Calu3 (cell line): ENCODE measurements at regions not wholly inside any gene's neighbourhood (a gene's known extent, or its start where the extent isn't known, plus 50 kb on each side); places are given as distances from the start of the nearest gene placed in this dataset.

Experiments used
- BruUV-seq: library from RNA; stranded (reverse); fragments of 400-500 nt; replicated peaks from 2 replicates; lab custom pipeline; 2021; lab: Mats Ljungman, UMichigan
- CTCF ChIA-PET: fragments of 300-600 bp; sonication (Branson Sonifier 250); formaldehyde crosslinking; loops from one replicate; lab custom pipeline; 2022; ENCODE audit warnings: antibody characterized with exemption; lab: Charles Lee
- DNase-seq: peaks from one replicate; pipeline ENCODE4 v3.0.0; 2022
- H3K27ac Mint-ChIP-seq: one replicate; pipeline ENCODE4 v1.8.0; 2022; ENCODE audit warnings: mixed read lengths; ENCODE audit not compliant: unreplicated experiment
- H3K27me3 Mint-ChIP-seq: one replicate; pipeline ENCODE4 v1.8.0; 2022; ENCODE audit warnings: mixed read lengths; ENCODE audit not compliant: unreplicated experiment
- H3K36me3 Mint-ChIP-seq: one replicate; pipeline ENCODE4 v1.8.0; 2022; ENCODE audit warnings: mild to moderate bottlenecking, moderate library complexity, mixed read lengths; ENCODE audit not compliant: insufficient read depth, unreplicated experiment
- H3K4me1 Mint-ChIP-seq: one replicate; pipeline ENCODE4 v1.8.0; 2022; ENCODE audit warnings: mild to moderate bottlenecking, low read depth, mixed read lengths; ENCODE audit not compliant: unreplicated experiment
- H3K4me3 Mint-ChIP-seq: one replicate; pipeline ENCODE4 v1.8.0; 2022; ENCODE audit warnings: mild to moderate bottlenecking, low read depth, moderate library complexity, mixed read lengths; ENCODE audit not compliant: unreplicated experiment
- H3K9me3 Mint-ChIP-seq: one replicate; pipeline ENCODE4 v1.8.0; 2022; ENCODE audit warnings: low read depth, mixed read lengths; ENCODE audit not compliant: unreplicated experiment
- intact Hi-C: fragments of 100-400 bp; cut with micrococcal nuclease; formaldehyde crosslinking; loops from one replicate; pipeline ENCODE4 v1.10.0; 2022; ENCODE audit not compliant: unreplicated experiment
- TF ChIP-seq, protein P1 (sequence below): fragments of 200-600 bp; IDR thresholded peaks from one replicate; pipeline ENCODE4 v1.8.0; 2022; ENCODE audit warnings: antibody characterized with exemption; ENCODE audit not compliant: unreplicated experiment

GRCh38 chr5:13536933-13537332 lies 407.6 kb downstream of the DNAH5 start:
- TF ChIP-seq, protein P1, sequence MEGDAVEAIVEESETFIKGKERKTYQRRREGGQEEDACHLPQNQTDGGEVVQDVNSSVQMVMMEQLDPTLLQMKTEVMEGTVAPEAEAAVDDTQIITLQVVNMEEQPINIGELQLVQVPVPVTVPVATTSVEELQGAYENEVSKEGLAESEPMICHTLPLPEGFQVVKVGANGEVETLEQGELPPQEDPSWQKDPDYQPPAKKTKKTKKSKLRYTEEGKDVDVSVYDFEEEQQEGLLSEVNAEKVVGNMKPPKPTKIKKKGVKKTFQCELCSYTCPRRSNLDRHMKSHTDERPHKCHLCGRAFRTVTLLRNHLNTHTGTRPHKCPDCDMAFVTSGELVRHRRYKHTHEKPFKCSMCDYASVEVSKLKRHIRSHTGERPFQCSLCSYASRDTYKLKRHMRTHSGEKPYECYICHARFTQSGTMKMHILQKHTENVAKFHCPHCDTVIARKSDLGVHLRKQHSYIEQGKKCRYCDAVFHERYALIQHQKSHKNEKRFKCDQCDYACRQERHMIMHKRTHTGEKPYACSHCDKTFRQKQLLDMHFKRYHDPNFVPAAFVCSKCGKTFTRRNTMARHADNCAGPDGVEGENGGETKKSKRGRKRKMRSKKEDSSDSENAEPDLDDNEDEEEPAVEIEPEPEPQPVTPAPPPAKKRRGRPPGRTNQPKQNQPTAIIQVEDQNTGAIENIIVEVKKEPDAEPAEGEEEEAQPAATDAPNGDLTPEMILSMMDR: no peak
- Mint-ChIP-seq H3K4me1 (no peaks in the 10 kb centered on the region), H3K4me3 (no peak overlapping the region), H3K9me3 (no peaks in the 10 kb centered on the region), H3K27me3 (no peaks in the 10 kb centered on the region), H3K27ac (no peak overlapping the region), H3K36me3 (no peaks in the 10 kb centered on the region)
- no peak for DNase-seq
- CTCF ChIA-PET: no interaction called here
- intact Hi-C loops: no loop called here
- no TSS peak for BruUV-seq

DNA sequence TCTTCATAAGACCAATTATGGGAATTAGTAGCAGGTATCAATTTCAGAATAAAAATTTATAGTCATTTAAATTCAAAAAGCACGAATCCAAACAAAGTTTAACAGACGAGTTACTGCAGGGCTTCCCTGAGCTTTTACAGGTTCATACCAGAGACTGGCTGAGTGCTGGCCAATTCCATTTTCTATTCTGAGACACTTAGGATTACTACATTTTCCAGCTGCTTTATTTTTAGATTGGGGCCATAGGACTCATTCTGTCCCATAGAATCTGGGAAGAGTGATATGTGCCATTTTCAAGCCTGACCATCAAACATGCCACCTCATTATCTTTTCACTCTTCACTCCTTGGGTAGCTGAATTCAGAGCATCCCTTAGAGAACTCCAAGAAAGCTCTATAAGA lies 410.7 kb downstream of the DNAH5 start:
- BruUV-seq: no TSS peak
- H3K27ac Mint-ChIP-seq: no peak overlapping the region
- H3K36me3 Mint-ChIP-seq: no peaks in the 10 kb centered on the region
- no peak for DNase-seq
- CTCF ChIA-PET: no interaction called here
- TF ChIP-seq, protein P1: no peak
- intact Hi-C loops: no loop called here
- H3K4me1 Mint-ChIP-seq: no peaks in the 10 kb centered on the region
- H3K27me3 Mint-ChIP-seq: peaks cover 15% of the 10 kb centered on the region
- H3K4me3 Mint-ChIP-seq: no peak overlapping the region
- H3K9me3 Mint-ChIP-seq: no peaks in the 10 kb centered on the region

DNA sequence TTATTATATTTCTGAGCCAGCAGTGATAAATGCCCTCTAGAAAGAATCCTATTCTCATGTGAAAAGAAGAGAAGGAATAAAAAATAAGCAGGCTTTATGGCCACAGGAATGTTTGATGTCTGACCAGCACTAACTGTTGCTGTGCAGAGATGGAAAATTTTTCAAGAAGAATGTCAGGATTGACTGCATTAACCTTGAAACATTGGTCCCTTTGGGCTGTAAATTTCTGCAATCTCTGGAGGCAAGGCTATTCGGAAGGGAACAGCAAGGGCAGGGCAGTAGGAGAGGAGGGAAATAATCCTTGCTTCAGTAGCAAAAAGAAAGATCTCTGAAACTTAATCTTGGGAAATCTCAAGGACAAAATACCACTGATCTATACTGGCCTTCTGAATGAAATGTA lies 415.2 kb downstream of the DNAH5 start:
- DNase-seq: no peak
- TF ChIP-seq, protein P1: no peak
- intact Hi-C loops: no loop called here
- CTCF ChIA-PET: no interaction called here
- Mint-ChIP-seq H3K4me1 (no peaks in the 10 kb centered on the region), H3K27ac (no peak overlapping the region), H3K36me3 (no peaks in the 10 kb centered on the region), H3K4me3 (no peak overlapping the region), H3K9me3 (no peaks in the 10 kb centered on the region), H3K27me3 (peaks cover 15% of the 10 kb centered on the region)
- BruUV-seq: no TSS peak

DNA sequence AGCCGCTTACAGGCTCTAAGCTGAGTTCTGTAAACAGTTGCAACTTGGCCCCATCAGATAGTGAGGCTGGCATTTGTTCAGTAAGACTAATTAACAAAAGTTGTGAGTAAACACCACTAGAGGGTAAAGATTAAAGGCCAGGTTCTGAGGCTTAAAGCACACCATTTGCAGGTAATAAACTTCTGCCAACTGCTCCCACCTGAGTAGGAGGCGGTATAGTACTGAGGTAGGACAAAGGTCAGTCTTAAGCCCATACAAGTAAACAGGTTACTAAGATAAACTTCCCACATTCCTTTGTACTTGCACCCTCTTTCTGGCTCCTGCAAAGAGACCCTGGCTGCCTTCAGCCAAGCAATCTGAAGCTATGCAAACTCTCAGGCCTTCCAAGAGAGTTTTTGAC lies 419.6 kb downstream of the DNAH5 start:
- TF ChIP-seq, protein P1: no peak
- intact Hi-C loops: no loop called here
- H3K36me3 Mint-ChIP-seq: no peaks in the 10 kb centered on the region
- H3K9me3 Mint-ChIP-seq: no peaks in the 10 kb centered on the region
- DNase-seq: no peak
- H3K27ac Mint-ChIP-seq: no peak overlapping the region
- H3K4me1 Mint-ChIP-seq: no peaks in the 10 kb centered on the region
- CTCF ChIA-PET: no interaction called here
- H3K27me3 Mint-ChIP-seq: peaks cover 4% of the 10 kb centered on the region
- H3K4me3 Mint-ChIP-seq: no peak overlapping the region
- BruUV-seq: no TSS peak

DNA sequence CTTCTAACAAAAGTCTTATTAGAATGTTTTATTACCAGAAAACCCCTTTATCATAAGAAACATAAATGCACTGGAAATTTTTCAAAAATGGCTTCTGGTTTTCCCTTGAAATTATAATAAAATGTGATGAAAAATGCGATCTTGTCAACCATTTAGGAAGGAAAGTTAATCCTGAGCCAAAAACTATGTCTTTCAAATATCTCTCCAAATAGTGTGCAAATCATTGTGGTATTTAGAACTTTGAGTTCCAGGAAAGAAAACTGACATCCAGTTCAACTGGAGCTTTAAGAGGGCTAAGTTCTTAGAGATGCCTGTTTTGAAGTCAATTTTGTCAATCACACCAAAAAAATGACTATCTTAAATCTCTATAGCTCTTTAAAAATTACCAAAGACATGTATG lies 425.4 kb downstream of the DNAH5 start:
- no TSS peak for BruUV-seq
- Mint-ChIP-seq H3K4me1 (no peaks in the 10 kb centered on the region), H3K9me3 (no peaks in the 10 kb centered on the region), H3K36me3 (no peaks in the 10 kb centered on the region), H3K27me3 (no peaks in the 10 kb centered on the region), H3K4me3 (no peak overlapping the region), H3K27ac (no peak overlapping the region)
- TF ChIP-seq, protein P1: no peak
- DNase-seq: no peak
- intact Hi-C loops: no loop called here
- CTCF ChIA-PET: no interaction called here
